NCI-H1048 (cell line): ENCODE measurements at regions not wholly inside any gene's neighbourhood (a gene's known extent, or its start where the extent isn't known, plus 50 kb on each side); places are given as distances from the start of the nearest gene placed in this dataset.

ENCODE experiments used
- DNase-seq: peaks from one replicate; lab custom pipeline; 2025; lab: John Stamatoyannopoulos, UW

- DNase-seq: no peak
These were observed 53.1 kb upstream of the CHST15 start for GRCh38 chr10:124146483-124146882.

DNA sequence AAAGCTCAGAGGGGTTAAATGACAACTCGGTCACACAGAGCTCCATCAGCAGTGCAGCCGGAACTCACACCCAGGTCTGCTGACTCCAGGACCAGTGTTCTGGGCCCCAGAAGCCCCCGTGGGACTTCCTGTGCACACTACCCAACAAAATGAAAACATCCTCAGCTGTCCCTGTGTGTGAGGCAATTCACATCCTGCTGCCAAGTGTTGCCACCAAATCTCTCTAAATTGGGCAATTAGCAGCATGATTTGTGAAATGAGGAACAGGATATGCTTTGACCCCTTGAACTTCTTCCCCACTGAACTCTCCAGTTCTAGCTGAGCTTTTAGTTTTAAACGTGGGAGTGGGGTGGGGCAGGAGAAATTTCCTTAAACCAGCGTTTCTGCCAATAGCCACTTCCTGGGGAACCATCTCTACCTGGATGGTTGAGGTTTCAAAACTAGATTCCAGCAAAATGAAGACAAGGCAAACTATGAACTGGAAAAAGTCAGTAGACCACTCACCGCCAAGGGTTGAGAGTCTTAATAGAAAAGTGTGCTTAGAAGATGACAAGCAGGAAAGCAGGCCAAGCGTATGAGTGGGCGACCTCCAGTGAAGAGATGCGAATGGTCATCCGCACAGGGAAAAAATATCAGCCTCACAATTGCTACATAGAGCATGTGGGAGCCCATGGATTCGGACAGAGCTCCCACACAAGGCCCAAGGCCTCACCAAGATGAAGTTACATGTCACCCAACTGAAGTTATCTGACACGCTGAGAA lies 51.9 kb upstream of the CHST15 start:
- no peak for DNase-seq

- DNase-seq: no peak
These were observed 51.1 kb upstream of the CHST15 start for GRCh38 chr10:124144536-124144935.

DNA sequence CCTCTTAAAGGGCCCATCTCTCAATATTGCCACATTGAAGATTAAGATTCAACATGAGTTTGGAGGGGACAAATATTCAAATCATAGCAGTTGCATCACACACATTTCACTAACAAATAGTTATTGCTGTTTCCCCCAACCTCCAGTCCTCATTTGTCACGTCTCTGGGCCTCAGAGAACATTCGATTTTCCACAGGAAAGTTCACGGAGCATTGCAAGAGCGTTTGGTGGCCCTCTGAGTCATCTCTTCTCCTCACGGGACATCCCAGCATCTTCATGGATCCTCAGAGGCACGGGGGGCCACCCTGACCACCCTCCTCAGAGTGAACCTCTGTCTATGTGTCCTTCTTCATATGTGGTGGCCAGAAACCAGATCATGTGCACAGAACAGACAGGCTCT lies 50.3 kb upstream of the CHST15 start:
- no peak for DNase-seq
